ENCODE measurements at regions not wholly inside any gene's neighbourhood (a gene's known extent, or its start where the extent isn't known, plus 50 kb on each side); places are given as distances from the start of the nearest gene placed in this dataset.

DNA sequence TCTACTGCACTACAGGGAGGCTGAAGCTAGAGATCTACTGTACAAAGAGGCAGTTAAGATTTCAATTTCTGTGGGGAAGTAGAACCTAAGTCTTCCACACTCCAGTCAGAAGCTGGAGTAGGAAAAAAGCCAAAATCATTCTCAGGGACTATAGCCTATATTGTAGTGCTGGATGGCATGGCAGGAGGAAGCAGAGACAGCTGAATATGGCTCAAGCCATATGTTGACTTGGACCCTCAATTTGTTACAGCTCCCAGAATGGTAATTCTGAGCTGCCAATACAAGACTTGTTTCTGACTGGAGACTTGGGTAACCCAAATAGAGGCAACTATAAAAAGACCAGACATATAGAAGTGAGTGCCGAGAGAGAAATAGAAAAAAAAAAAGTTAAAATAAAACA lies 200.6 kb downstream of the PTBP2 start:
- intact Hi-C loops (cut with DNase I): no loop called here
- no peak overlapping the region for H3K27ac ChIP-seq (ENCODE audit: low read length)
- H3K27me3 ChIP-seq (ENCODE audit: control insufficient read depth, insufficient read depth): no peaks in the 10 kb centered on the region
- H3K4me3 ChIP-seq (ENCODE audit: low read length): no peak overlapping the region
- 94% methylated on average over 1 of the region's 1 CpG for WGBS
- no peaks in the 10 kb centered on the region for H3K9me3 ChIP-seq (ENCODE audit: control insufficient read depth, low read length)
- ATAC-seq (no peak), DNase-seq (no peak)
- no peaks in the 10 kb centered on the region for H3K4me1 ChIP-seq (ENCODE audit: control insufficient read depth, insufficient read depth, low read length)

DNA sequence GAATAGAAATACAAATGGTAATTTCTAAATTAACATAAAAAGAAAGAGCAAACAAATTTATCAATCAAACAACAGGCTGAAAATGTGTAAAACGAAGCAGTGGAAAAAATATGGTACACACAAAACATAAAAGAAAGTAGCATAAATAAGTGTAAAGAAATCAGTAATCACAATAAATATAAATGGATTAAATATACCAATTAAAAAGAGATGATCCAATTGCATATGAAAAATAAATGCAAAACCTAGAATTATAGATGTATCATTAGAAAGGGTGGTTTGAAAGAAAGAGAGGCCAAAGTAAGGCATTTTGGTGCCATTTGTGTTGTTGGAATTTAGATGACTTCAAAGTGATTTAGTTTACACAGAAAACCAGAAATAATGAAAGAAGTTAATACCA lies 202.2 kb downstream of the PTBP2 start:
- no peaks in the 10 kb centered on the region for H3K9me3 ChIP-seq (ENCODE audit: control insufficient read depth, low read length)
- intact Hi-C loops (cut with DNase I): no loop called here
- DNase-seq (no peak), ATAC-seq (no peak)
- no peaks in the 10 kb centered on the region for H3K27me3 ChIP-seq (ENCODE audit: control insufficient read depth, insufficient read depth)
- 55% methylated on average over 1 of the region's 1 CpG for WGBS
- no peak overlapping the region for H3K4me3 ChIP-seq (ENCODE audit: low read length)
- no peaks in the 10 kb centered on the region for H3K4me1 ChIP-seq (ENCODE audit: control insufficient read depth, insufficient read depth, low read length)
- no peak overlapping the region for H3K27ac ChIP-seq (ENCODE audit: low read length)

DNA sequence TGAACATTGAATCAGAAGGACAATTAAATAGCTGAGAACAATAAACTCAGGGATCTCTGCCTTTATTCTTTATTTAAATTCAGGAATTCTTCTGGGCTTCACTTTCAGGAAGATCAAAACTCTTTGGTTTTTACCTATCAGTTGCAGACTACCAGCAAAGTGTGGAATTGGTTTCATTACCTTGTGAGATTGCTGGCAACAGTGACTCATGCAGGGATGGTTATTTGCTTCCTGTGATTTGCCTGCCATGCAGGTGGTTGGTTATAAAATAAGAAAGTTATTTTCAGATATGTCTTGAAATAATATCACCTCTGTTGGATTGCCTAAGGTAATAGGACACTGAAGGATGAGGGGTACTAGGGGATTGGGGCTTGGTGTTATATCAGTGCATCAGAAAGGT lies 204.6 kb downstream of the PTBP2 start:
- H3K4me3 ChIP-seq (ENCODE audit: low read length): no peak overlapping the region
- ATAC-seq (no peak), DNase-seq (no peak)
- no peaks in the 10 kb centered on the region for H3K9me3 ChIP-seq (ENCODE audit: control insufficient read depth, low read length)
- intact Hi-C loops (cut with DNase I): no loop called here
- no peak overlapping the region for H3K27ac ChIP-seq (ENCODE audit: low read length)
- no peaks in the 10 kb centered on the region for H3K4me1 ChIP-seq (ENCODE audit: control insufficient read depth, insufficient read depth, low read length)
- H3K27me3 ChIP-seq (ENCODE audit: control insufficient read depth, insufficient read depth): no peaks in the 10 kb centered on the region

GRCh38 chr1:96927125-96927524 lies 205.5 kb downstream of the PTBP2 start:
- intact Hi-C loops (cut with DNase I): no loop called here
- Histone ChIP-seq H3K9me3 (ENCODE audit: control insufficient read depth, low read length) (no peaks in the 10 kb centered on the region), H3K4me1 (ENCODE audit: control insufficient read depth, insufficient read depth, low read length) (no peaks in the 10 kb centered on the region), H3K27me3 (ENCODE audit: control insufficient read depth, insufficient read depth) (no peaks in the 10 kb centered on the region), H3K27ac (ENCODE audit: low read length) (no peak overlapping the region), H3K4me3 (ENCODE audit: low read length) (no peak overlapping the region)
- DNase-seq: no peak
- 87% methylated on average over 3 of the region's 3 CpGs for WGBS
- ATAC-seq: no peak

GRCh38 chr1:96931136-96931535 lies 209.6 kb downstream of the PTBP2 start:
- ATAC-seq (no peak), DNase-seq (no peak)
- no peak overlapping the region for H3K27ac ChIP-seq (ENCODE audit: low read length)
- no peaks in the 10 kb centered on the region for H3K27me3 ChIP-seq (ENCODE audit: control insufficient read depth, insufficient read depth)
- no peaks in the 10 kb centered on the region for H3K9me3 ChIP-seq (ENCODE audit: control insufficient read depth, low read length)
- no peaks in the 10 kb centered on the region for H3K4me1 ChIP-seq (ENCODE audit: control insufficient read depth, insufficient read depth, low read length)
- intact Hi-C loops (cut with DNase I): no loop called here
- H3K4me3 ChIP-seq (ENCODE audit: low read length): no peak overlapping the region

GRCh38 chr1:96934282-96934681 lies 212.7 kb downstream of the PTBP2 start:
- no peak overlapping the region for H3K27ac ChIP-seq (ENCODE audit: low read length)
- no peaks in the 10 kb centered on the region for H3K27me3 ChIP-seq (ENCODE audit: control insufficient read depth, insufficient read depth)

DNA sequence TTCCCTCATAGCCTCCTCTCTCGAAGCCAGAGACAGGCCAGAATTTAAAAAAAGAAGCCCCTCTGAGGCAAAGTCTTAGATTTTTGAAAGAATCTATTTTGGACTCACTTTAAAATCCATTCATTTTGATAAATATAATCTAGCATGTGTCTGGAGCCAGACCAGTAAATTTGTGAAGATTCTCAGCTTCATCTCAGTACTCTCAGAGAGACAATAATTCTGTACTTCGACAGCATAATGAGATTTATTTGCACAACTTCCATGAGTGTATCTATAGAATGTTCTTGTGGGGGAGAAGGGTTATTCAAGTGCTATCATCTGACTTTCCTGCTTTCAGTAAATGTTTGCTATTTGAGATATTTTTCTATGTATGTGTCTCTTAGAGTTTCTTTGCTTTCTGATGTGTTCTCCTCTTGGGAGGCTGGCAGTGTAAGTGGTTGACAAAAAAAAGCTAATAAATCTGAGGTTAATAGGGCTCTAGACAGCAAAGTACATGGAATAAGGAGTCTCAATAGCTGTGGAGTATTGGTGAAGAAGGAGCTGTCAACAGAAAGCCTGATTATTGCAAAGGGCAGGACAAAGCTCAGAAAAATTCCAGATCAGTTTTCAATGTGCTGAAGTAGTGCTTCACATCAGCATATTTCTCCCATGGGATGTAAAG lies 223.0 kb downstream of the PTBP2 start:
- intact Hi-C loops (cut with DNase I): no loop called here
- whole genome bisulfite sequencing: 56% methylated on average over 2 of the region's 2 CpGs
- no peak for ATAC-seq
- H3K9me3 ChIP-seq (ENCODE audit: control insufficient read depth, low read length): no peaks in the 10 kb centered on the region
- no peak overlapping the region for H3K4me3 ChIP-seq (ENCODE audit: low read length)
- no peak overlapping the region for H3K27ac ChIP-seq (ENCODE audit: low read length)
- no peaks in the 10 kb centered on the region for H3K4me1 ChIP-seq (ENCODE audit: control insufficient read depth, insufficient read depth, low read length)
- H3K27me3 ChIP-seq (ENCODE audit: control insufficient read depth, insufficient read depth): no peaks in the 10 kb centered on the region
- DNase-seq: no peak

More at GRCh38 chr1:96934282-96934681, 212.7 kb downstream of the PTBP2 start:
- ATAC-seq: no peak
- no peak for DNase-seq
- intact Hi-C loops (cut with DNase I): no loop called here
- no peaks in the 10 kb centered on the region for H3K9me3 ChIP-seq (ENCODE audit: control insufficient read depth, low read length)
- WGBS: 29% methylated on average over 3 of the region's 3 CpGs
- no peaks in the 10 kb centered on the region for H3K4me1 ChIP-seq (ENCODE audit: control insufficient read depth, insufficient read depth, low read length)
- no peak overlapping the region for H3K4me3 ChIP-seq (ENCODE audit: low read length)

- H3K27ac ChIP-seq (ENCODE audit: low read length): no peak overlapping the region
- WGBS: 90% methylated on average over 6 of the region's 6 CpGs
- H3K4me3 ChIP-seq (ENCODE audit: low read length): no peak overlapping the region
- intact Hi-C loops (cut with DNase I): no loop called here
- no peaks in the 10 kb centered on the region for H3K9me3 ChIP-seq (ENCODE audit: control insufficient read depth, low read length)
- no peaks in the 10 kb centered on the region for H3K4me1 ChIP-seq (ENCODE audit: control insufficient read depth, insufficient read depth, low read length)
- no peak for ATAC-seq
- DNase-seq: no peak
- no peaks in the 10 kb centered on the region for H3K27me3 ChIP-seq (ENCODE audit: control insufficient read depth, insufficient read depth)
Measured at GRCh38 chr1:96945509-96946084, 224.0 kb downstream of the PTBP2 start.

GRCh38 chr1:96955307-96956012 lies 233.9 kb downstream of the PTBP2 start:
- ATAC-seq (no peak), DNase-seq (no peak)
- Histone ChIP-seq H3K4me3 (ENCODE audit: low read length) (no peak overlapping the region), H3K9me3 (ENCODE audit: control insufficient read depth, low read length) (no peaks in the 10 kb centered on the region), H3K4me1 (ENCODE audit: control insufficient read depth, insufficient read depth, low read length) (no peaks in the 10 kb centered on the region), H3K27me3 (ENCODE audit: control insufficient read depth, insufficient read depth) (no peaks in the 10 kb centered on the region), H3K27ac (ENCODE audit: low read length) (no peak overlapping the region)
- intact Hi-C loops (cut with DNase I): no loop called here
- WGBS: 80% methylated on average over 3 of the region's 3 CpGs

GRCh38 chr1:96962216-96962615 lies 240.6 kb downstream of the PTBP2 start:
- Histone ChIP-seq H3K27ac (ENCODE audit: low read length) (no peak overlapping the region), H3K4me3 (ENCODE audit: low read length) (no peak overlapping the region), H3K4me1 (ENCODE audit: control insufficient read depth, insufficient read depth, low read length) (no peaks in the 10 kb centered on the region), H3K27me3 (ENCODE audit: control insufficient read depth, insufficient read depth) (no peaks in the 10 kb centered on the region), H3K9me3 (ENCODE audit: control insufficient read depth, low read length) (no peaks in the 10 kb centered on the region)
- no peak for DNase-seq
- 53% methylated on average over 2 of the region's 2 CpGs for WGBS
- intact Hi-C loops (cut with DNase I): loop anchor here in 1 of 4 donors (10.0 kb wide), 1 partner anchor 1093 kb away; no protein-coding TSS in a partner anchor
- ATAC-seq: no peak

GRCh38 chr1:96962751-96963211 lies 241.2 kb downstream of the PTBP2 start:
- Histone ChIP-seq H3K27me3 (ENCODE audit: control insufficient read depth, insufficient read depth) (no peaks in the 10 kb centered on the region), H3K4me1 (ENCODE audit: control insufficient read depth, insufficient read depth, low read length) (no peaks in the 10 kb centered on the region), H3K4me3 (ENCODE audit: low read length) (no peak overlapping the region), H3K9me3 (ENCODE audit: control insufficient read depth, low read length) (no peaks in the 10 kb centered on the region), H3K27ac (ENCODE audit: low read length) (no peak overlapping the region)
- ATAC-seq: no peak
- intact Hi-C loops (cut with DNase I): loop anchor here in 1 of 4 donors (10.0 kb wide), 1 partner anchor 1092 kb away; no protein-coding TSS in a partner anchor
- DNase-seq: no peak
- 49% methylated on average over 4 of the region's 4 CpGs for WGBS

All from right cardiac atrium (tissue), 5 donors.